GM21529 (cell line): ENCODE measurements at regions not wholly inside any gene's neighbourhood (a gene's known extent, or its start where the extent isn't known, plus 50 kb on each side); places are given as distances from the start of the nearest gene placed in this dataset.

Source experiments
- ATAC-seq: cut with Tn5 transposase; IDR thresholded peaks from one replicate; pipeline ENCODE4 v1.9.1; 2021; ENCODE audit not compliant: unreplicated experiment

- no peak for ATAC-seq
Observed at GRCh38 chr2:146949400-146949799, 895.4 kb upstream of the ACVR2A start.

GRCh38 chr2:146944601-146945000 is 900.2 kb upstream of the ACVR2A start:
- no peak for ATAC-seq

GRCh38 chr2:146939991-146940685 is 904.7 kb upstream of the ACVR2A start:
- no peak for ATAC-seq

- ATAC-seq, result no peak
Observed at GRCh38 chr2:146934921-146935320, 909.9 kb upstream of the ACVR2A start.

- peak; percentile 80 for ATAC-seq
Observed at GRCh38 chr2:146931109-146931508, 913.7 kb upstream of the ACVR2A start.

- no peak for ATAC-seq
Observed at GRCh38 chr2:146927080-146927711, 917.6 kb upstream of the ACVR2A start.

GRCh38 chr2:146918280-146918679 is 926.5 kb upstream of the ACVR2A start:
- ATAC-seq, result peak; percentile 45

GRCh38 chr2:146917431-146918042 is 927.3 kb upstream of the ACVR2A start:
- no peak for ATAC-seq

- ATAC-seq, result no peak
Observed at GRCh38 chr2:146916914-146917313, 927.9 kb upstream of the ACVR2A start.

- ATAC-seq, result no peak
Observed at GRCh38 chr2:146913476-146913875, 931.4 kb upstream of the ACVR2A start.

GRCh38 chr2:146912536-146912935 is 932.3 kb upstream of the ACVR2A start:
- ATAC-seq, result no peak

- no peak for ATAC-seq
Observed at GRCh38 chr2:146908776-146909175, 936.1 kb upstream of the ACVR2A start.

- ATAC-seq, result no peak
Observed at GRCh38 chr2:146898083-146898482, 946.7 kb upstream of the ACVR2A start.

- no peak for ATAC-seq
Observed at GRCh38 chr2:146894514-146894913, 950.3 kb upstream of the ACVR2A start.

GRCh38 chr2:146893500-146894041 is 951.3 kb upstream of the ACVR2A start:
- no peak for ATAC-seq

- ATAC-seq, result no peak
Observed at GRCh38 chr2:146890491-146890890, 954.3 kb upstream of the ACVR2A start.

GRCh38 chr2:146879882-146880281 is 964.9 kb upstream of the ACVR2A start:
- no peak for ATAC-seq

- ATAC-seq, result no peak
Observed at GRCh38 chr2:146874260-146874658, 970.6 kb upstream of the ACVR2A start.

- ATAC-seq, result no peak
Observed at GRCh38 chr2:146873646-146874259, 971.1 kb upstream of the ACVR2A start.

- no peak for ATAC-seq
Observed at GRCh38 chr2:146873056-146873455, 971.8 kb upstream of the ACVR2A start.

- no peak for ATAC-seq
Observed at GRCh38 chr2:146870691-146871090, 974.1 kb upstream of the ACVR2A start.

GRCh38 chr2:146869328-146869727 is 975.5 kb upstream of the ACVR2A start:
- ATAC-seq, result no peak
